ENCODE measurements at regions not wholly inside any gene's neighbourhood (a gene's known extent, or its start where the extent isn't known, plus 50 kb on each side); places are given as distances from the start of the nearest gene placed in this dataset.

GRCh38 chr3:147551491-147551890, 142.3 kb downstream of the ZIC1 start:
- no peak for TF ChIP-seq POLR2A (IDR thresholded peaks at IDR 0.05)
- TF ChIP-seq CTCF (IDR thresholded peaks at IDR 0.05), result no peak
